Stimulated activated naive CD8-positive, alpha-beta T cell treated with anti-CD3 and anti-CD28 coated beads, Interleukin-15, amount 100 ng/mL, for 72 hours (primary cell): ENCODE measurements at regions not wholly inside any gene's neighbourhood (a gene's known extent, or its start where the extent isn't known, plus 50 kb on each side); places are given as distances from the start of the nearest gene placed in this dataset.
"Not testable (repeated sequence)": the region's sequence is repeated elsewhere in the genome, so short reads cannot be mapped to it uniquely, and the experiment has no call there.

Source experiments
- ATAC-seq: fragments of 150-1000 bp; cut with Tn5 transposase; 2 replicates; pipeline ENCODE4 v1.10.0; 2021; ENCODE audit warnings: mild to moderate bottlenecking, moderate library complexity
- DNase-seq, 2 donors: peaks; one replicate each; pipeline ENCODE4 v3.0.0; 2021 to 2022
- H3K27ac Mint-ChIP-seq, 2 donors: one replicate each; pipeline ENCODE4 v1.8.0; 2022; ENCODE audit warnings: mild to moderate bottlenecking in 2 of 2, mixed read lengths in 2 of 2, moderate library complexity in 2 of 2
- H3K27me3 Mint-ChIP-seq: one replicate; pipeline ENCODE4 v1.8.0; 2022; ENCODE audit warnings: mixed read lengths
- H3K4me1 Mint-ChIP-seq: one replicate; pipeline ENCODE4 v1.8.0; 2022; ENCODE audit warnings: mild to moderate bottlenecking, mixed read lengths
- H3K4me3 Mint-ChIP-seq, 2 donors: one replicate each; pipeline ENCODE4 v1.8.0; 2022; ENCODE audit warnings: mild to moderate bottlenecking in 2 of 2, mixed read lengths in 2 of 2, moderate library complexity in 1 of 2
- H3K9me3 Mint-ChIP-seq, 2 donors: one replicate each; pipeline ENCODE4 v1.8.0; 2022; ENCODE audit warnings: mixed read lengths in 2 of 2

GRCh38 chr4:60921735-60922134 lies 278.4 kb upstream of the ADGRL3 start:
- not testable (repeated sequence) for H3K27me3 Mint-ChIP-seq, H3K9me3 Mint-ChIP-seq, H3K4me1 Mint-ChIP-seq, DNase-seq, H3K27ac Mint-ChIP-seq, H3K4me3 Mint-ChIP-seq, ATAC-seq

GRCh38 chr4:60923075-60923474 lies 277.1 kb upstream of the ADGRL3 start:
- DNase-seq = no peak
- Mint-ChIP-seq H3K4me1 (no peaks in the 10 kb centered on the region), H3K27ac (no peak overlapping the region), H3K27me3 (no peaks in the 10 kb centered on the region), H3K4me3 (no peak overlapping the region), H3K9me3 (peaks cover 0 to 10% of the 10 kb centered on the region in 2 donors)
- no peak for ATAC-seq

GRCh38 chr4:60926624-60927023 lies 273.5 kb upstream of the ADGRL3 start:
- H3K4me1 Mint-ChIP-seq = no peaks in the 10 kb centered on the region
- peaks cover 6 to 10% of the 10 kb centered on the region in 2 donors for H3K9me3 Mint-ChIP-seq
- H3K4me3 Mint-ChIP-seq = no peak overlapping the region
- H3K27ac Mint-ChIP-seq = no peak overlapping the region
- ATAC-seq = no peak
- DNase-seq = no peak
- H3K27me3 Mint-ChIP-seq = no peaks in the 10 kb centered on the region

GRCh38 chr4:60930866-60931265 lies 269.3 kb upstream of the ADGRL3 start:
- no peak overlapping the region for H3K27ac Mint-ChIP-seq
- H3K4me3 Mint-ChIP-seq = no peak overlapping the region
- no peak for ATAC-seq
- no peaks in the 10 kb centered on the region for H3K4me1 Mint-ChIP-seq
- peaks cover 6 to 10% of the 10 kb centered on the region in 2 donors for H3K9me3 Mint-ChIP-seq
- H3K27me3 Mint-ChIP-seq = no peaks in the 10 kb centered on the region
- DNase-seq = no peak

- Mint-ChIP-seq H3K4me1 (no peaks in the 10 kb centered on the region), H3K4me3 (no peak overlapping the region), H3K27me3 (no peaks in the 10 kb centered on the region), H3K9me3 (peaks cover 0 to 6% of the 10 kb centered on the region in 2 donors), H3K27ac (no peak overlapping the region)
- no peak for DNase-seq
- ATAC-seq = no peak
These were observed 265.4 kb upstream of the ADGRL3 start for GRCh38 chr4:60934566-60935295.

GRCh38 chr4:60938181-60938580 lies 261.9 kb upstream of the ADGRL3 start:
- no peak overlapping the region for H3K4me3 Mint-ChIP-seq
- no peak overlapping the region for H3K27ac Mint-ChIP-seq
- H3K27me3 Mint-ChIP-seq = no peaks in the 10 kb centered on the region
- no peak for DNase-seq
- no peak for ATAC-seq
- H3K9me3 Mint-ChIP-seq = no peaks in the 10 kb centered on the region
- H3K4me1 Mint-ChIP-seq = no peaks in the 10 kb centered on the region

GRCh38 chr4:60938621-60939020 lies 261.5 kb upstream of the ADGRL3 start:
- no peak overlapping the region for H3K4me3 Mint-ChIP-seq
- ATAC-seq (no peak), DNase-seq (no peak)
- no peaks in the 10 kb centered on the region for H3K9me3 Mint-ChIP-seq
- no peaks in the 10 kb centered on the region for H3K27me3 Mint-ChIP-seq
- H3K27ac Mint-ChIP-seq = no peak overlapping the region
- no peaks in the 10 kb centered on the region for H3K4me1 Mint-ChIP-seq

GRCh38 chr4:60944060-60944459 lies 256.1 kb upstream of the ADGRL3 start:
- DNase-seq = no peak

GRCh38 chr4:60945641-60946040 lies 254.5 kb upstream of the ADGRL3 start:
- no peak overlapping the region for H3K27ac Mint-ChIP-seq
- no peaks in the 10 kb centered on the region for H3K27me3 Mint-ChIP-seq
- ATAC-seq (no peak), DNase-seq (no peak)
- no peaks in the 10 kb centered on the region for H3K4me1 Mint-ChIP-seq
- no peak overlapping the region for H3K4me3 Mint-ChIP-seq
- peaks cover 12 to 20% of the 10 kb centered on the region in 2 donors for H3K9me3 Mint-ChIP-seq

More at GRCh38 chr4:60944060-60944459, 256.1 kb upstream of the ADGRL3 start:
- Mint-ChIP-seq H3K4me3 (no peak overlapping the region), H3K4me1 (no peaks in the 10 kb centered on the region), H3K27me3 (no peaks in the 10 kb centered on the region), H3K27ac (no peak overlapping the region), H3K9me3 (peaks cover 12 to 16% of the 10 kb centered on the region in 2 donors)
- ATAC-seq = no peak

- no peak overlapping the region for H3K4me3 Mint-ChIP-seq
- no peaks in the 10 kb centered on the region for H3K4me1 Mint-ChIP-seq
- peaks cover 12 to 20% of the 10 kb centered on the region in 2 donors for H3K9me3 Mint-ChIP-seq
- DNase-seq (no peak), ATAC-seq (no peak)
- H3K27ac Mint-ChIP-seq = no peak overlapping the region
- H3K27me3 Mint-ChIP-seq = no peaks in the 10 kb centered on the region
These were observed 252.1 kb upstream of the ADGRL3 start for GRCh38 chr4:60948008-60948407.

GRCh38 chr4:60952921-60953320 lies 247.2 kb upstream of the ADGRL3 start:
- DNase-seq = no peak
- Mint-ChIP-seq H3K4me3 (no peak overlapping the region), H3K27ac (no peak overlapping the region), H3K9me3 (peaks cover 14 to 28% of the 10 kb centered on the region in 2 donors), H3K27me3 (no peaks in the 10 kb centered on the region), H3K4me1 (no peaks in the 10 kb centered on the region)
- no peak for ATAC-seq

- ATAC-seq = no peak
- no peaks in the 10 kb centered on the region for H3K4me1 Mint-ChIP-seq
- no peak overlapping the region for H3K27ac Mint-ChIP-seq
- H3K27me3 Mint-ChIP-seq = no peaks in the 10 kb centered on the region
- no peak for DNase-seq
- H3K9me3 Mint-ChIP-seq = peaks cover 14 to 24% of the 10 kb centered on the region in 2 donors
- H3K4me3 Mint-ChIP-seq = no peak overlapping the region
These were observed 246.3 kb upstream of the ADGRL3 start for GRCh38 chr4:60953826-60954225.

- Mint-ChIP-seq H3K27ac (no peak overlapping the region), H3K9me3 (peaks cover 0 to 11% of the 10 kb centered on the region in 2 donors), H3K4me1 (no peaks in the 10 kb centered on the region), H3K27me3 (no peaks in the 10 kb centered on the region), H3K4me3 (no peak overlapping the region)
- no peak for ATAC-seq
- DNase-seq = no peak
These were observed 237.8 kb upstream of the ADGRL3 start for GRCh38 chr4:60962286-60962685.

GRCh38 chr4:60981534-60981933 lies 218.6 kb upstream of the ADGRL3 start:
- H3K4me1 Mint-ChIP-seq = no peaks in the 10 kb centered on the region
- ATAC-seq (no peak), DNase-seq (no peak)
- no peak overlapping the region for H3K27ac Mint-ChIP-seq
- no peak overlapping the region for H3K4me3 Mint-ChIP-seq
- H3K27me3 Mint-ChIP-seq = no peaks in the 10 kb centered on the region
- H3K9me3 Mint-ChIP-seq = peaks cover 6 to 13% of the 10 kb centered on the region in 2 donors

GRCh38 chr4:60989141-60989540 lies 211.0 kb upstream of the ADGRL3 start:
- Mint-ChIP-seq H3K4me1 (no peaks in the 10 kb centered on the region), H3K27me3 (no peaks in the 10 kb centered on the region), H3K27ac (no peak overlapping the region), H3K9me3 (peaks cover 18 to 25% of the 10 kb centered on the region in 2 donors), H3K4me3 (no peak overlapping the region)
- no peak for DNase-seq
- no peak for ATAC-seq

- H3K27me3 Mint-ChIP-seq = no peaks in the 10 kb centered on the region
- H3K4me1 Mint-ChIP-seq = no peaks in the 10 kb centered on the region
- H3K9me3 Mint-ChIP-seq = peaks cover 18% of the 10 kb centered on the region in 2 donors
- no peak for ATAC-seq
- no peak overlapping the region for H3K4me3 Mint-ChIP-seq
- no peak for DNase-seq
- H3K27ac Mint-ChIP-seq = no peak overlapping the region
These were observed 208.1 kb upstream of the ADGRL3 start for GRCh38 chr4:60992037-60992436.

- Mint-ChIP-seq H3K4me1 (no peaks in the 10 kb centered on the region), H3K27ac (no peak overlapping the region), H3K9me3 (peaks cover 26 to 31% of the 10 kb centered on the region in 2 donors), H3K4me3 (no peak overlapping the region), H3K27me3 (no peaks in the 10 kb centered on the region)
- no peak for DNase-seq
- ATAC-seq = no peak
These were observed 196.8 kb upstream of the ADGRL3 start for GRCh38 chr4:61003301-61003700.
